SU-DHL-6 (cell line): ENCODE measurements at regions not wholly inside any gene's neighbourhood (a gene's known extent, or its start where the extent isn't known, plus 50 kb on each side); places are given as distances from the start of the nearest gene placed in this dataset.

Source experiments
- H2AFZ ChIP-seq: fragments of 200-600 bp; sonication (generic); 2 replicates; pipeline ENCODE4 v1.6.1; 2014; ENCODE audit warnings: low read depth, mild to moderate bottlenecking, moderate library complexity, mixed read lengths, antibody characterized with exemption, low read length; ENCODE audit not compliant: severe bottlenecking
- H3F3A ChIP-seq: fragments of 200-600 bp; shearing (Covaris generic); 2 replicates; pipeline ENCODE4 v1.6.0; 2016; ENCODE audit warnings: antibody characterized with exemption, mild to moderate bottlenecking; ENCODE audit not compliant: insufficient read depth
- H3K27ac ChIP-seq: fragments of 200-600 bp; sonication (generic); 2 replicates; pipeline ENCODE4 v1.5.1; 2016; ENCODE audit warnings: low read depth, mild to moderate bottlenecking, low read length, moderate library complexity, mixed read lengths
- H3K27me3 ChIP-seq: fragments of 200-600 bp; sonication (generic), shearing (Covaris generic); 2 replicates; pipeline ENCODE4 v1.6.0; 2014; ENCODE audit warnings: mild to moderate bottlenecking, low read length
- H3K36me3 ChIP-seq: fragments of 200-600 bp; sonication (generic); 2 replicates; pipeline ENCODE4 v1.6.1; 2014; ENCODE audit warnings: mild to moderate bottlenecking, low read length, mixed read lengths
- H3K4me2 ChIP-seq: fragments of 300-600, 200-600 bp; shearing (Covaris generic), sonication (generic); 2 replicates; pipeline ENCODE4 v1.6.0; 2014; ENCODE audit warnings: low read length, low read depth, mild to moderate bottlenecking; ENCODE audit not compliant: poor library complexity, severe bottlenecking
- H3K4me3 ChIP-seq: fragments of 200-600 bp; sonication (generic); 2 replicates; pipeline ENCODE4 v1.5.1; 2014; ENCODE audit warnings: antibody characterized with exemption, low read length, mild to moderate bottlenecking, mixed read lengths; ENCODE audit not compliant: insufficient read depth, poor library complexity, severe bottlenecking
- H3K79me2 ChIP-seq: fragments of 200-600 bp; sonication (generic); 2 replicates; pipeline ENCODE4 v1.6.1; 2014; ENCODE audit warnings: mild to moderate bottlenecking, low read length, moderate library complexity; ENCODE audit not compliant: insufficient read depth
- H3K9ac ChIP-seq: fragments of 200-600 bp; sonication (generic); 2 replicates; pipeline ENCODE4 v1.7.0; 2014; ENCODE audit warnings: mild to moderate bottlenecking, low read length
- H3K9me2 ChIP-seq: fragments of 200-600 bp; sonication (generic); replicated peaks from 2 replicates; pipeline ENCODE4 v1.6.1; 2014; ENCODE audit warnings: low read length; ENCODE audit not compliant: insufficient read depth
- H3K9me3 ChIP-seq: fragments of 200-600 bp; sonication (generic); 2 replicates; pipeline ENCODE4 v1.6.1; 2014; ENCODE audit warnings: low read length, mixed read lengths; ENCODE audit not compliant: insufficient read depth
- H4K20me1 ChIP-seq: fragments of 200-600 bp; sonication (generic); 2 replicates; pipeline ENCODE4 v1.6.1; 2014; ENCODE audit warnings: low read depth, mild to moderate bottlenecking, antibody characterized with exemption, low read length, moderate library complexity, mixed read lengths
- EZH2phosphoT487 ChIP-seq: fragments of 200-600 bp; sonication (generic), shearing (Covaris generic); conservative IDR thresholded peaks from 2 replicates; pipeline ENCODE4 v1.6.1; 2018; ENCODE audit warnings: mild to moderate bottlenecking, antibody characterized with exemption, low read length, moderate library complexity, mixed read lengths
- TF ChIP-seq, protein P1 (sequence below): fragments of 200-600 bp; sonication (generic); IDR thresholded peaks from one replicate; pipeline ENCODE4 v1.5.1; 2017; ENCODE audit warnings: antibody characterized with exemption, mild to moderate bottlenecking, low read length, moderate library complexity; ENCODE audit not compliant: insufficient read depth, poor library complexity, severe bottlenecking

DNA sequence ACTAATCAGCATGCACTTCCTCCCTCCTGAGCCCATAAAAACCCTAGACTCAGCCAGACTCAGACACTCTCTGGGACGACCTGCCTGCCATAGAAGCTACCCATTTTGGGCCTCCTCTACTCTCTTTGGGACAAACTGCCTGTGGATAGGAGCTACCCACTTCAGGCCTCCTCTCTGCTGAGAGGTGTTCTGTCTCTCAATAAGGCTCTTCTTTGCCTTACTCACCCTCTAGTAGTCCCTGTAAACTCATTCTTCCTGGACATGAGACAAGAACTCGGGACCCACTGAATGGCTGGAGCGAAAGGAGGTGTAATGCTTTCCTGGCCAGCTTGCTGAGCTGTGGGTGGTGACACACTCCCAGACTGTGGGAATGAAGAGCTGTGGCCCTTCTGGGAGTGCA, 424.8 kb upstream of the FZD8 start:
- H3K4me2 ChIP-seq = no peak overlapping the region
- no peak overlapping the region for H3K4me3 ChIP-seq
- H3F3A ChIP-seq = no peaks in the 10 kb centered on the region
- no peak for TF ChIP-seq EZH2phosphoT487
- TF ChIP-seq, protein P1, sequence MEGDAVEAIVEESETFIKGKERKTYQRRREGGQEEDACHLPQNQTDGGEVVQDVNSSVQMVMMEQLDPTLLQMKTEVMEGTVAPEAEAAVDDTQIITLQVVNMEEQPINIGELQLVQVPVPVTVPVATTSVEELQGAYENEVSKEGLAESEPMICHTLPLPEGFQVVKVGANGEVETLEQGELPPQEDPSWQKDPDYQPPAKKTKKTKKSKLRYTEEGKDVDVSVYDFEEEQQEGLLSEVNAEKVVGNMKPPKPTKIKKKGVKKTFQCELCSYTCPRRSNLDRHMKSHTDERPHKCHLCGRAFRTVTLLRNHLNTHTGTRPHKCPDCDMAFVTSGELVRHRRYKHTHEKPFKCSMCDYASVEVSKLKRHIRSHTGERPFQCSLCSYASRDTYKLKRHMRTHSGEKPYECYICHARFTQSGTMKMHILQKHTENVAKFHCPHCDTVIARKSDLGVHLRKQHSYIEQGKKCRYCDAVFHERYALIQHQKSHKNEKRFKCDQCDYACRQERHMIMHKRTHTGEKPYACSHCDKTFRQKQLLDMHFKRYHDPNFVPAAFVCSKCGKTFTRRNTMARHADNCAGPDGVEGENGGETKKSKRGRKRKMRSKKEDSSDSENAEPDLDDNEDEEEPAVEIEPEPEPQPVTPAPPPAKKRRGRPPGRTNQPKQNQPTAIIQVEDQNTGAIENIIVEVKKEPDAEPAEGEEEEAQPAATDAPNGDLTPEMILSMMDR = no peak
- H3K79me2 ChIP-seq = no peaks in the 10 kb centered on the region
- peaks cover 17% of the 10 kb centered on the region; the same call in 1 of the 2 replicates for H3K9me3 ChIP-seq
- H3K9me2 ChIP-seq = no peaks in the 10 kb centered on the region
- no peaks in the 10 kb centered on the region for H3K27me3 ChIP-seq
- H3K36me3 ChIP-seq = no peaks in the 10 kb centered on the region
- no peak overlapping the region for H3K27ac ChIP-seq
- H4K20me1 ChIP-seq = no peaks in the 10 kb centered on the region
- H3K9ac ChIP-seq = no peak overlapping the region
- no peak overlapping the region for H2AFZ ChIP-seq

DNA sequence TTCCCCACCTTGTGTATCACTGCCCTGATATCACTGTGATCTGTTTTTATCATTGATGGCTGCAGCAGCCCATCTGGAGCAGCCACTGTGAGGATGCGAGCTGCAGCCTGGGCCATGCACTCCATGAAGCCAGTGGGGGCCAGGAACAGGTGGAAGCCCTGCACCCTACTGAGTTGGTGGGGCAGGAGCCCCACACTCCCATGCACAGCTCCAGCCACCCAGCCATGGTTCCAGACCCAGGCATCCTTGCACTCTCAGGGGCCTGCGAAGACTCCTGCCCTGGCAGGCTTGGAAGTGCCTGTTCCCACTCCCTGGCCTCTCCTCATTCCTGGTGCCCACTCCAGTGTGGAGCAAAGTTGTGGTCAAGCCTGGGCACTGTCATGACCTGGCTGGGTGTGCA, 424.0 kb upstream of the FZD8 start:
- Histone ChIP-seq H3K4me3 (no peak overlapping the region), H3K27ac (no peak overlapping the region)

DNA sequence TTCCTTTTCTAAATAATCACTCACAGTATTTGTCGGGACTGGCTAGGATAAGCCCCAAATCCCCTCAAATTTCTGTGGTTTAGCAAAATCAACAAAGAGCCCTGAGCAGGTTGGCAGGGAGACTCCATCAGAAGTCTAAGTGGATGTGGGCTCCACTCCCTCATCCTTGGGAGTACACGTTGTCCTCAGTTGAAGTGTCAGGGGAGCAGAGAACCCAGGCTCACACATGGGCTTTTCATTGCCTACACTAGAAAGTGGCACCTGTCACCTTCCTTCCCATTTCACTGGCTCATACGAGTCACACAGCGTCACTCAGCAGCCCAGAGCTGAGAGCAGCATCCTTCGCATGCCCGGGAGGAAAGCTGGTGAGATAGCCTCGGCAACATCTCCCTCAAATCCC, 421.3 kb upstream of the FZD8 start:
- Histone ChIP-seq H3K9me3 (peaks cover 17% of the 10 kb centered on the region; the same call in 1 of the 2 replicates), H4K20me1 (no peaks in the 10 kb centered on the region), H3F3A (no peaks in the 10 kb centered on the region), H3K27me3 (no peaks in the 10 kb centered on the region), H3K9ac (no peak overlapping the region), H3K9me2 (no peaks in the 10 kb centered on the region), H3K27ac (no peak overlapping the region), H3K36me3 (no peaks in the 10 kb centered on the region), H3K79me2 (no peaks in the 10 kb centered on the region), H3K4me3 (no peak overlapping the region), H2AFZ (no peak overlapping the region), H3K4me2 (no peak overlapping the region)
- TF ChIP-seq, protein P1 = no peak
- no peak for TF ChIP-seq EZH2phosphoT487

More for the DNA sequence above, 424.0 kb upstream of the FZD8 start:
- H3K9ac ChIP-seq = no peak overlapping the region
- no peak overlapping the region for H3K4me2 ChIP-seq
- H4K20me1 ChIP-seq = no peaks in the 10 kb centered on the region
- no peaks in the 10 kb centered on the region for H3F3A ChIP-seq
- no peaks in the 10 kb centered on the region for H3K27me3 ChIP-seq
- no peaks in the 10 kb centered on the region for H3K36me3 ChIP-seq
- TF ChIP-seq, protein P1 = no peak
- TF ChIP-seq EZH2phosphoT487 = no peak
- H3K79me2 ChIP-seq = no peaks in the 10 kb centered on the region
- no peak overlapping the region for H2AFZ ChIP-seq
- no peaks in the 10 kb centered on the region for H3K9me2 ChIP-seq
- peaks cover 17% of the 10 kb centered on the region; the same call in 1 of the 2 replicates for H3K9me3 ChIP-seq
